Cortex of kidney (tissue), 1 donor: ENCODE measurements at regions not wholly inside any gene's neighbourhood (a gene's known extent, or its start where the extent isn't known, plus 50 kb on each side); places are given as distances from the start of the nearest gene placed in this dataset.

Experiments
- DNase-seq: peaks from one replicate; lab custom pipeline; 2025; lab: John Stamatoyannopoulos, UW

DNA sequence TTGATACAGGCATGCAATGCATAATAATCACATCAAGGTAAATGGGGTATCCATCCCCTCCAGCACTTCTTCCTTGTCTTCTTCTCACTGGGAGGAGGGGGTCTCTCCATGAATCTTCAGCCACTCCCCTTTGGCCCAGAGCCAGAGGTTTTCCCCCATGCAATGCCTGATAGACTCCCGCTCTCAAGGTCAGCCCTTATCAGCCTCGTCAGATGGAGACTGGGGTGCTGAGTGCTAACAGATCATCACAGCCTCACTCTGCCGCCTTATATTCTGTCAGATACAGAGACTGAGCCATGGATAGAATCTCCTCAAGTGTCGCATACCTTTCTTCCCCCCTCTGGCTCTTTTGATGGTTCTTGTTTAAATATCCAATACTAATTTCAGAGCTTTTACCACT, 503.1 kb downstream of the AACS start:
- DNase-seq, result no peak

DNA sequence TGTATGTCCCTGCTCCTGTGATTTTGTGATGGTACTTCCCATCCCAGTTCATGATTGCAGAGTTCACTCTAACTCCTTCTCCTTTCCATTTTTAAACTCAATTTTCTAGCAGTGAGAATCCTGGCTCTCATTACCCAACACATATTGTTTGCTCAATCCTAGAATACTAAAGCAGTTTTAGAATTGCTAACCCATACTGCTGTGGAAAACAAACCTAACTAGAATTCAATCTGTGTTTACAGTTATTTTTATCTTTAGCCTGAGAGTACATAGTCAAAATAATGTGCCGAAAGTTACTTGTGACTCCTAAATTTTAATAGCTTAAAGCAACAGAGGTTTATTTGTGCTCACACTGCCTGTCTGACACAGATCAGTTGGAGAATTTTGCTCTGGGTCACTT, 508.0 kb downstream of the AACS start:
- no peak for DNase-seq

DNA sequence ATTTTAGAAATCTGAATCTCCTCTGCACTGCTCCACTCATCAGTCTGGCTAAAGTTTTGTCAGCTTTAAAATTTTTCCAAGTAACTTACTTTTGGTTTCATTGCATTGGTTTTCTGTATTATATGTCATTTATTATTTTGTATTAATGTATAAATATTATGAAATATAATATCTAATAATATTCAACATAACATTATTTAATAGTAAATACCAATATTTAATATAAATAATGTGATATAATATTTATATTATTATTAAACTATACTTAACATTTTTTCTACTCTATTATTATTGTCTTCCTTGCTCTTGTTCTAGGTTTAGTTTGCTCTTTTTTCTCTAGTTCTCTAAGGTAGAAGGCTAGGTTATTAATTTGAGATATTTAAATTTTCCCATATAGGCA, 512.1 kb downstream of the AACS start:
- DNase-seq, result no peak

DNA sequence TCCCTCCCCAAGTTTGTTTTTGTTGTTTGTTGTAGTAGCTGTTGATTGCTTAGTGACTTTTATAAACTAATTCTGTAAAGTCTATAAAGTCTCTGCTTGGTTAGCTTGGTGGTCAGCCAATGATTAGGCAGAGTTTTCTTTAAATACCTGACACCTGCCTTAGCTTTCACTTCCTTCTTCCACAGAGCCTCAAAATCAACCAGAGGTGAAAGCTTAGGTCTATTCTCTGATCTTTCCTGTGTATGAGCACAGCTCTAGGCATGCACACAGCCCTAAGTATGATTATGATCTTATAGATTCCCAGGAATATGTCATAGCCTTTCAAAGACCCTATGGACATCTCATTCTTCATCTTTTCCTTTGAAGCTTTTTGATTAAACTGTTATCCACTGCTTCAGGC, 514.7 kb downstream of the AACS start:
- no peak for DNase-seq

DNA sequence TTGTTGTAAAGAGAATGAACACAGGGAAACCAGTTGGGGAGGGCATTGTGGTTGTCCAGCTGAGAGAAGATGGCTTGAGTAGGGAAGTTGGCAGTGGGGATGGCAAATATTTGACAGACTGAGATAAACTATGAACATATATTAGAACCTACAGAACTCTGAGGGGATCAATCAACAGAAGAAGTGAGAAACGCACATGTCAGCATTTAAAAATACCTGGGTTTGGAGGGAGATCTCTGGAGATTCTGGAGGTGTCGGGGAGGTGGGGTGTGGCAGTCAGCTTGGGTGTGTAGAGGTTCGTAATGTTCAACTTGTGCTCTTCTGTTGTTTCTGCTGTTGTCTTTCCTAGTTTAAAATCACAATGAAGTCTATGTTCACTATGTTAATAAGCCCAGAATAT, 517.8 kb downstream of the AACS start:
- DNase-seq, result no peak

DNA sequence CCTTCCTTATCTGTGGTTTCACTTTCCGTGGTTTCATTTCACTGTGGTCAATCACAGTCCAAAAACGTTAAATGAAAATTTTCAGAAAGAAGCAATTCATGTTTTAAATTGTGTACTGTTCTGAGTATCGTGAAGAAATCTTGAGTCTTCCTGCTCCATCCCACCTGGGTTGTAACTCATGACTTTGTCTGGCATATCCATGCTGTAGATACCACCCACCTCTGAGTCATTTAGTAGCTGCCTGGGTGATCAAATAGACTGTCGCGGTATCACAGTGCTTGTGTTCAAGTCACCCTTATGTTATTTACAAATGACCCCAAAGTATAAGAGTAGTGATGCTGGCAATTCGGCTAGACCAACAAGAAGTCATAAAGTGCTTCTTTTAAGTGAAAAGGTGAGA, 521.2 kb downstream of the AACS start:
- DNase-seq, result no peak

DNA sequence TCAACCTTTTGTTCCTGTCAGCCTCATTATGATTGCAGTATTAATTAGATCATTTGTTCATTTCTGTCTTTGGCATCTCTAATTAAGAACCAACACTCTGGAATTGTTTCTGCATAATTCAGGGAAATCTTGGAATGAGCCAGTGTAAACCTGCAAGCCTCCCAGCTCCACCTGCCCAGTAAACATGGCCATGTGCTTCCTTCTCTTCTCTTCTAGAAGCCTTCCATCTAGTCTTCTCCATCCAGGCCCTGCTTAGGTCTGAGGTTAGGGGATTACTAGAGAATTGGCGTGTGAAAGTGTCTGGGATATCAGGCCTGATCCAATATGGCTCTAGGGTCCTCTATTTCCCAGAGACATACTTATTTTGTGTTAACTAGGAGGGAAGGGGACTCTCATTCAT, 528.0 kb downstream of the AACS start:
- no peak for DNase-seq

DNA sequence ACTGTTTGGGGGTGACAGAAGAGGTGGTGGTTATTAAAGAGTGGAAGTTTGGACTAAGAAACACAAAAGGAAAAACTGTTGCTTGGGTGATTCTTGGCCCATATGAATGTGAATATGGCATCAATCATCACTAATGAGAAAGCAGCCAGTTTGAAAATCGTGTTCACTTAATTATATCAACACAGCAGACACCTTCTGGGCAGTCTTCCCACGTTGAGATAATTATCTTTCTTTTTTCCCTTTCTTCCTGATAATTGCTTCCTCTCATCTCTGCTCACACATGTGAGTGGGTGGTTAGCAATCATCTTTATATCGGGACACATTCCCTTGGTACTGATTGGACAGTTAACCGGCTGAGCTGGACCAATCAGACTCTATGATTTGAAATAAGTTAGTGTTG, 539.7 kb downstream of the AACS start:
- no peak for DNase-seq

DNA sequence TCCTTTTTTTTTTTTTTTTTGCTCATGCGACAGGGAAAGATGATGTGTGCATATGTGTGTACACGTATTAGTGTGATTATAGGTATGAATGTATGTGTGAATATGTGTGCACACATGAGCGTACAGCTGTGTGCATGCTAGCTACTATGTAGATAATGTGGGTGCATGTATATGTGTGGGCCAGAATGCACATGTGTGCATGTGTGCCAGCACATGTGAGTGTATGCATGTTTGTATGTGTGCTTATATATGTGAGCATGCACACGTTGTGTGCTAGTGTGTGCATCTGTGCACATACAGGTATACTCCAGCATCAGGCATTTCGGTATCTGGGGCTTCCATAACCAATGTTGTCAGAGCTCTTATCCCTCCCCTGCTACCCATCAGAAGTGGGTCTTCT, 541.1 kb downstream of the AACS start:
- no peak for DNase-seq

DNA sequence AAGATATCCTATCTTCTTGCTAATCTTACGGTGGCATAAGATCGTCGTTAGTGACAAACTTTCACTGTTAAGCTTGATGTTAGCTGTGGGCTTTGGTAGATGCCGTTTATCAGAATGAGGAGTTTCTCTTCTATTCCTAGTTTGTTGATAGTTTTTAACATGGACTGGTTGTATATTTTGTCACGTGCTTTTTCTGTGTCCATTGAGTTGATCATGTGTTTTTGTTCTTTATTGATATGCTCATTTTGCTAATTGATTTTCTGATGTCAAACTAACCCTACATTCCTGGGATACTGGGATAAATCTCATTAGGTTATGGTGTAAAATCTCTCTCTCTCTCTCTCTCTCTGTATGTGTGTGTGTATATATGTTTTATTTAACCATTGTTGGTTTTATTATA, 545.1 kb downstream of the AACS start:
- DNase-seq, result no peak

DNA sequence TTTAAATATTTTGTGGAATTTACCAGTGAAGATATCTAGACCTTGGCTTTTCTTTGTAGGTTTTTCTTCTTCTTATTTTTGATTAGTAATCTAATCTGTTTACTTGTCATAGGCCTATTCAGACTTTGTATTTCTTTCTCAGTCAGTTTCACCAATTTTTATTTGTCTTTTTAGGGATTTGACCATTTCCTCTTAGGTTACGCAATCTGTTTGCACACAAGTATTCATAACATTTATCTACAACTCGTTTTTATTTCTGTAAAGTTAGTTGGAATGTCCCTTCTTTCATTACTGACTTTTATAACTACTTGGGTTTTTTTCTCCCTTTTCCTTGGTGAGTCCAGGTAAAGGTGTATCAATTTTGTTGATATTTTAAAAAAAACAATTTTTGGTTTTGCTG, 545.7 kb downstream of the AACS start:
- DNase-seq, result no peak

DNA sequence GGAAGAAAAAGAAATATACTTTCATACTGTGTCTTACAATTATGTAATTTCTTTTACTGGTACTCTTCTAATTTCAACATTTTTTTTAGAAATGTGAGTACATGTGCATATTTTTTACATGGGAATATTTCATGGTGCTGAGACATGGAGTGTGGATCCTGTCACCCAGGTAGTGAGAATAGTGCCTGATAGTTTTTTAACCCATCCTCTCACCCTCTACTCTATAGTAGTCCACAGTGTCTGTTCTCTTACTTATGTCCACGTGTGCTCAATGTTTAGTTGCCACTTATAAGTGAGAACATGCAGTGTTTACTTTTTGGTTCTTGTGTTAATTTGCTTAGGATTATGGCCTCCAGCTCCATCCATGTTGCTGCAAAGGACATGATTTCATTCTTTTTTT, 548.8 kb downstream of the AACS start:
- no peak for DNase-seq

DNA sequence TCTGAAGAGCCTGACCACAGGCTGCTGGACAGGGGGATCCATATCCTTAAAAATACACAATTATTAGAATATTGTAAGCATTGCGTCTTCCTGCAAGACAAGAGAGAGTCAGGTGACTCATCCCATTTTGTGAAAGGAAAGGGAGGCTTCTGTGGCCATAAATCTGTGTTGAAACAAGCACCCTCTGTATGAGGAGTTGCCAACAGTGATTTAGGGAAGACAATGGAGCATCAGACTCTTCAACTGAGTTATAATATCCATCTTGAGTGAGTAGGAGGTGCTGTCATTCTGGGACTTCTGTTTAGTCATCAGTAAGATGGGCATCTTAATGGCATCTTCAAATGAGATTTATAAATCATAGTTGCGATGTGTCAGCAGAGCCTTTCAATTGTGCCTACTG, 554.5 kb downstream of the AACS start:
- no peak for DNase-seq

DNA sequence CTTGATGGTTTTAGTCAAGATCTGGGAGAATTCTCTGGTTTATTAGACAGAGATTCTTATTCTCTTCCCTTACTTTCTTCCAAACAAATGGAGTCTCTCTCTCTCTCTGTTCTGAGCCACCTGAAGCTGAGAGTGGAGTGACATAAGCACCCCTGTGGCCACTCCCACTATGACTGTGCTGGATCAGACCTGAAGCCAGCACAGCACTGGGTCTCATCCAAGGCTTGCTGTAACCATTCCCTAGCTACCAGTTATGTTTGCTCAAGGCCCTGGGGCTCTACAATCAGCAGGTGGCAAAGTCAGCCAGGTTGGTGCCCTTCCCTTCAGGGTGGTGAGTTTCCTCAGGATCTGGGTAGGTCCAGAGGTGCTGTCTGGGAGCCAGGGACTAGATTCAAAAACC, 568.5 kb downstream of the AACS start:
- no peak for DNase-seq

DNA sequence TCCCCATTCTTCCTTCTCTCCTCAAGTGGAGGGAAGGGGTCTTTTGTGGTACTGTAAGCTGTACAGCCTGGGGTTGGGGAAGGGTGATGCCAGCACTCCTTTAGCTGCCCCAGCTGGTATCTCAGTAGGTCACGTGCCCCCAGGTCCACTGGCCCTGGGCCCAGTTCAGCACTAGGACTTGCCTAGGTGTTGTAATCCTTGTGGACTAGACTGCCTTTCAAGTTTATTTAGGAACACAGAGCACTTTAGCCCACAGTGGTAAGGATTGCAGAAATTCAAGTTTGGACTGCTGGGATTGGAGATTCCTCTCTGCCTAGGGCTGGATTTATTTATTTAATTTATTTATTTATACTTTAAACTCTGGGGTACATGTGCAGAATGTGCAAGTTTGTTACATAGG, 569.6 kb downstream of the AACS start:
- no peak for DNase-seq

DNA sequence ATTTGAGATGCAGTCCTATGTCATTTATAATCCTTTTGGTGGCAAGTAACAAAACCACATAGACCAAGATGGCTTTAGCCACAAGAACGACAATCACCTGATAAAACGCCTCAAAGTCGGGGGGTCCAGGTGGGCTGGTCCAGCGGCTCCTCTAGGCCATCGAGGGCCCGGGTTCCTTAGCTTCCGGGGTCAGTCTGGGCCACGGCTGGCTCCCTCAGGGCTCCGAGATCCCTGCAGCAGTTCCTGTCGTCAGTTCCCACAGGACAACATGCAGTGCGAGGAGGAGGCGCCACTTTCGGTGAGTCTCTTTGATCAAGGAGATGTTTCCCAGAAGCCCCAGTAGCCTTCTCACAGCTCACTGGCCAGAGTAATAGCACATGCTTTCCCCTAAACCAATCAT, 574.6 kb downstream of the AACS start:
- DNase-seq, result no peak

DNA sequence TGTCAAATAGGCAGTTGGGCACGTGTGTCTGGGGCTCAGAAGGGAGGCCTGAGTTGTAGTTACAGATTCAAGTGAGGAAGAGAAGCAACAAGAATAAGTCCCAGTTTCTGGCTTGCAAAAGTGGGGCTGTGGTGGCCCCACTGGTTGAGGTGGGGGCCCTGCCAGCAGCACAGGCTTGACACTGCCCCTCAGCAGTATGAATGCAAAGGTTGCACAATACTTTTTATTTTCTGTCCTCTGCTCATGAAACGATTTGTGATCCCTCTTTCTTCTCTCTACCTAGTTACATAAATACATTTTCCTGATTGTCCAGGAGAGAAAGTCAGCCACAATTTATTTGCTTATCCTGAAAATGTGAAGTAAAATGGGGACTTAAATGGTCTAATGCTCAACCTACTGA, 577.8 kb downstream of the AACS start:
- no peak for DNase-seq

DNA sequence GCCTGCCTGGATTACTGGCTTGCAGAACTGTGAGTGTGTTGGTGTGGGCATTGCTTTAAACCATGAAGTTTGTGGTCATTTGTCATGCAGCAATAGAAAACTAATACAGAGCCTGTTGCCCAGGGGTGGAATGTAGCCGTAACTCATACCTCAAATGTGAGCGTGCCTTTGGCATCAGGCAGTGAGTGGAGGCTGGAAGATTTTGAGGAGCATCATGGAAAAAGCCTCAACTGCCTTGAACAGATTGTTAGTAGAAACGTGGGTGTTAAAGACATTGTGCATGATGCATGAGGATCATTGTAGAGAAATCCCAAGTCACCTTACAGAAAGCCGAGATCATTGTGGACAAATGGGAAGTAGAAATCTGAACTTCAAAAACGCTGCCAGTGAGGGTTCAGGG, 580.5 kb downstream of the AACS start:
- DNase-seq, result no peak

DNA sequence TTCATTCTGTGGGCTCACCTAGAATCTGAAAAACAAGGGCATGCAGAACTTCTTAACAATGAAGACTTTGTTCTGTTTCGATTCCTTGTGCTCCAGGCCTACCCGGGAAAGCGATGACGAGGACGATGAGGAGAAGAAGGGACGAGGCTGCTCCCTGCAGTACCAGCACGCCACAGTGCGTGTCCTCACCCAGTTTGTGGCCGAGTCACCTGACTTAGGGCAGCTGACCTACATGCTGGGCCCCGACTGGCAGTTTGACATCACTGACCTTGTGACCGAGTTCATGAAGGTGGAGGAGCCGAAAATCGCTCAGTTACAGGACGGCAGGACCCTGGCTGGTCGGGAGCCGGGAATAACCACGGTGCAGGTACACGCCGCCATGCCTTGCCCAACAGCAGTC, 585.4 kb downstream of the AACS start:
- no peak for DNase-seq

DNA sequence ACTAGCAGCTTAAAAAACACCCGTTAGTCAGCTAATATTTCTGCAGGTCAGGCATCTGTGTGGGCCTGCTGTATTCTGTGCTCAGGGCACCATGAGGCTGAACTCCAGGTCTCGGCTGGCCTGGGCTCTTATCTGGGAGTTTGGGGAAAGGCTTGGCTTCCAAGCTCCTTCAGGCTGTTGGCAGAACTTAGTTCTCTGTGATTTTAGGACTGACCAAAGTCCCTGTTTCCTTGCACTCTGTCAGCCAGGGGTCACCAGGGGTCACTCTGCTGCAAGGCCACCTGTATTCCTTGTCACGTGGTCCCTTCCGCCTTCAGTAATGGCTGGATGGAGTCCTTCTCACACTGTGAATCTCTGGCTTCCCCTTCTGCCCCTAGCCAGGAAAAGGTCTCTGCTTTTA, 586.4 kb downstream of the AACS start:
- no peak for DNase-seq

DNA sequence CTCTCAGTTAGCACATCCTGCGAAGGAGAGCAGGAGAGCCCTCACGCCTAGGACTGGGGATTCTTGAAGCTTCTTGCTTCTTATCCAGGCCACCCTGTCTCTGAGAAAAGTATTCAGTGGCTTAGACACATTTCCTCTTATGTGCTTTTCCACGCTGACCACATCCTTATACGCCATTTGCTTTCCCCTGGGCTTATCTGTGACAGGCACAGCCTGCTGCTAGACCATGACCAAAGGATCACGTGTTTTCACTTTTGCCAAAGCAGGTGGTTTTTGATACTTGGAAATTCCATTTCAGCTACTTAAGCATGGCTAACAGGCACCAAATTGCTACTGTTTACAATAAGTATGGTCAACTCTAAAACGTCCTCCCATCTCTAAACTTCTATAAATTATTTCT, 587.4 kb downstream of the AACS start:
- no peak for DNase-seq

DNA sequence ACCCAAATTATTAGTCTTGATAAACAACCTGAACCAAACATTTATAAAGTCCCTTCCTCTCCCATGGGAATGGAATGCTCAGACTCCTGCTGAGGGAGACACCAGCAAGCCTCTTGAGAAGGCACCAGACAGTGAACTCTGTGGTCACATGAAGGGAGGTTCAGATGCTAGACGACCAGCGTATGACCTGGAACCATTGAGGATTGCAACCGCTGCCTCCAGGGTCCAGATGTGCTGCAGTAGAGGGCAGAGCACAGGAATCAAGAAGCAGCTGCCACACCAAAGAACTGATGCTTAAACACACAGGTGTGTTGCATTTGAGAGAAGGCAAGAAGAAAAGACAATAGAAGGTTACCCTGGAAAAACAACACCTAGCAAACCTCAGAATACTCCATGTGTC, 592.4 kb downstream of the AACS start:
- no peak for DNase-seq

DNA sequence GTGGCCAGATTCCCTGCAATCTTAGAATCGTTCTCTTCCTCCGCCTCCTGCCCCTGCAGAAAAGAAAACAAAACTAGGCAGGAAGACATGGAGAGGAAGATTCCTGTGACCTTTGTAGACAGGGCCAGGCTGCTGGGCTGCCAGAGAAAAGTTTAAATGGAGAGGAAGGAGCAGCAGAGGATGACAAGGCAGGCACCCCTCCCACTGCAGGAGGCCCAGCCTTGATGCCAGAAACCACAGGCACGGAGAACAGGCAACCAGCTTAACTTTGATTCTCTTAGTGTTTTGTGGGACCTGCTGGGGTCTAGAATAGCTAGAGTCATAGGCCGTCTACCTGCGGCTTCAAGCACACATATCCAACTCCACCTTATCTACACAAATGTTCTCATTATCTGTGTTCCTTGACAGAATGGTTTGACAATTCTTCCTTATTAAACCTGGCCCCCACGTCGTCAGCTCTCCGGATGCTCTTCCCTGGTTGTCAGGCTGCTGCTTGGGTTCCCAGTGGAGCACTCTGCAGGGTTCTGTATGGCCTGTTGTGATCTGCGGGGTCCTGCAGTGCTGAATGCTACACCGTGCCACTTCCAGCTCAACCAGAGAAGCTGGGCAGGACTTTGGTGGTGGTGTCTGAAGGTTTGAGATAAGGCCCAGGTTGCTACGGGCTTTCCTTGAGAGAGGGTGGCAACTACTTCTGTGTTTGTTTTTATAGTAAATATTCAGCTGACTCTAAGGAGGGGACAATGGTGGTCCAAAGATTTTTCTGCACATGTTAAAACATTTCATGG, 609.5 kb downstream of the AACS start:
- no peak for DNase-seq

DNA sequence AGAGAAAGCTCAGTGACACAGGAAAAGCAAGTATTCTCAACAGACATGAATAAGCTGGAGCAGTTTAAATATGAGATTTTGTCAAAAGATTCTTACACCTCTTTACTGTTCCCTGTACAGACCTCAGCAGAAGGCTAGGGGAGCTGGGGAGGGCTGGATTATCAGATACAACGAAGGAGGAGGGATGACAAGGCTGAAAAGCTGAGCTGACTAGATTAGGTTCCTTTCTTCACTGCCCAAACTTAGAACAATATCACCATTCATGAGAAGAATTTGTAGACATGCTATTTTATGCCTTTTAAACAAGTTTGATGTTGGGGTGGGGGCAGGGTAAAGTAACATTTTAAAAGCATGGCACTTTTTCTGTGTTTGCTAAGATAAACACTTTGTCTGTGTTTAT, 611.1 kb downstream of the AACS start:
- no peak for DNase-seq

DNA sequence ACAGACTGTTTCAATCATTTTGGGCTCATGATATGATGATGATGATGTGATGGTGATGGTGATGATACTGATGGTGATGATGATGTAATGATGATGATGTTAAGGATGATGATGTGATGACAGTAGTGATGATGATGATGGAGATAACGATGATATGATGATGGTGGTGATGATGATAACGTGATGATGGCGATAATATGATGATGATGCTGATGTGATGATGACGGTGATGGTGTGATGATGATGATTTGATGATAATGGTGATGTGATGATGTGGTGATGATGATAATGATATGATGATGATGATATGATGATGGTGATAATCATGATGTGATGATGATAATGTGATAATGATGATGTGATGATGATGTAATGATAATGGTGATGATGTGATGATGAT, 612.6 kb downstream of the AACS start:
- no peak for DNase-seq
